ENCODE measurements at regions not wholly inside any gene's neighbourhood (a gene's known extent, or its start where the extent isn't known, plus 50 kb on each side); places are given as distances from the start of the nearest gene placed in this dataset.

- no peak for TF ChIP-seq CTCF (IDR thresholded peaks at IDR 0.05 in 8 of 11, conservative IDR thresholded peaks at IDR 0.05 in 3 of 11)
- no peak for TF ChIP-seq POLR2AphosphoS5 (IDR thresholded peaks at IDR 0.05)
Measured at GRCh38 chr3:86382556-86382955, 608.4 kb downstream of the VGLL3 start.
